Neural cell (in vitro differentiated cells): ENCODE measurements at regions not wholly inside any gene's neighbourhood (a gene's known extent, or its start where the extent isn't known, plus 50 kb on each side); places are given as distances from the start of the nearest gene placed in this dataset.

Experiments
- H2AFZ ChIP-seq: fragments of 200-600, 300-800 bp; sonication (generic), shearing (Covaris generic); 2 replicates; pipeline ENCODE4 v1.6.0; 2014; ENCODE audit warnings: low read depth, mild to moderate bottlenecking, antibody characterized with exemption, low read length, moderate library complexity
- H3F3A ChIP-seq: fragments of 200-600 bp; shearing (Covaris generic); 2 replicates; pipeline ENCODE4 v1.6.1; 2016; ENCODE audit warnings: mild to moderate bottlenecking, moderate library complexity, mixed read lengths, antibody characterized with exemption, low read length; ENCODE audit not compliant: insufficient read depth, poor library complexity, severe bottlenecking
- H3K27ac ChIP-seq: fragments of 200-600, 300-800 bp; sonication (generic), shearing (Covaris generic); 2 replicates; pipeline ENCODE4 v1.5.1; 2014; ENCODE audit warnings: mild to moderate bottlenecking, low read length, moderate library complexity
- H3K27me3 ChIP-seq: fragments of 300-800, 200-600 bp; sonication (generic), shearing (Covaris generic); 2 replicates; pipeline ENCODE4 v1.6.0; 2014; ENCODE audit warnings: mild to moderate bottlenecking, low read depth, low read length, moderate library complexity; ENCODE audit not compliant: insufficient read depth
- H3K36me3 ChIP-seq: fragments of 300-800, 200-600 bp; sonication (generic), shearing (Covaris generic); 2 replicates; pipeline ENCODE4 v1.5.1; 2014; ENCODE audit warnings: mild to moderate bottlenecking, antibody characterized with exemption, low read length, moderate library complexity; ENCODE audit not compliant: insufficient read depth
- H3K4me2 ChIP-seq: fragments of 300-800, 200-600 bp; sonication (generic), shearing (Covaris generic); 2 replicates; pipeline ENCODE4 v1.6.0; 2014; ENCODE audit warnings: mild to moderate bottlenecking, low read length
- H3K4me3 ChIP-seq: fragments of 300-800, 200-600 bp; sonication (generic), shearing (Covaris generic); 2 replicates; pipeline ENCODE4 v1.5.1; 2014; ENCODE audit warnings: mild to moderate bottlenecking, low read length, moderate library complexity
- H3K79me2 ChIP-seq: fragments of 200-600 bp; shearing (Covaris generic); replicated peaks from 2 replicates; pipeline ENCODE4 v1.6.0; 2014; ENCODE audit warnings: mild to moderate bottlenecking, low read length, moderate library complexity; ENCODE audit not compliant: insufficient read depth
- H3K9ac ChIP-seq: fragments of 300-800, 200-600 bp; sonication (generic), shearing (Covaris generic); 2 replicates; pipeline ENCODE4 v1.6.1; 2016; ENCODE audit warnings: mild to moderate bottlenecking, low read length, mixed read lengths
- H3K9me2 ChIP-seq: fragments of 200-600 bp; shearing (Covaris generic); 2 replicates; pipeline ENCODE4 v1.6.1; 2016; ENCODE audit warnings: mild to moderate bottlenecking, low read length, mixed read lengths; ENCODE audit not compliant: insufficient read depth
- H3K9me3 ChIP-seq: fragments of 200-600, 300-800 bp; sonication (generic), shearing (Covaris generic); 2 replicates; pipeline ENCODE4 v1.6.1; 2016; ENCODE audit warnings: mild to moderate bottlenecking, mixed run types, low read length, moderate library complexity, mixed read lengths
- H4K20me1 ChIP-seq: fragments of 200-600 bp; shearing (Covaris generic); 2 replicates; pipeline ENCODE4 v1.6.1; 2016; ENCODE audit warnings: mild to moderate bottlenecking, mixed run types; ENCODE audit not compliant: insufficient read depth
- CTCF ChIP-seq: fragments of 450-650 bp; IDR thresholded peaks from 2 replicates; pipeline ENCODE4 v1.5.1; 2014; ENCODE audit warnings: antibody characterized with exemption, mild to moderate bottlenecking, moderate library complexity; ENCODE audit not compliant: poor library complexity, severe bottlenecking
- EP300 ChIP-seq: fragments of 450-650 bp; conservative IDR thresholded peaks from 2 replicates; pipeline ENCODE4 v1.6.1; 2014; ENCODE audit warnings: antibody characterized with exemption, mild to moderate bottlenecking, moderate library complexity; ENCODE audit not compliant: poor library complexity, severe bottlenecking
- EZH2 ChIP-seq: fragments of 200-600, 300-800 bp; shearing (Covaris generic), sonication (generic); IDR thresholded peaks from 2 replicates; pipeline ENCODE4 v1.6.1; 2014; ENCODE audit warnings: antibody characterized with exemption, low read length, borderline replicate concordance, mild to moderate bottlenecking; ENCODE audit not compliant: insufficient read depth, poor library complexity, severe bottlenecking
- MXI1 ChIP-seq: fragments of 450-650 bp; conservative IDR thresholded peaks from 2 replicates; pipeline ENCODE4 v1.6.1; 2014; ENCODE audit warnings: antibody characterized with exemption, mild to moderate bottlenecking; ENCODE audit not compliant: poor library complexity, severe bottlenecking
- POLR2AphosphoS5 ChIP-seq: IDR thresholded peaks from 2 replicates; pipeline ENCODE4 v1.6.1; 2012
- RAD21 ChIP-seq: fragments of 450-650 bp; conservative IDR thresholded peaks from 2 replicates; pipeline ENCODE4 v1.6.1; 2014; ENCODE audit warnings: antibody characterized with exemption, mild to moderate bottlenecking, moderate library complexity
- REST ChIP-seq: IDR thresholded peaks from 2 replicates; pipeline ENCODE4 v1.6.1; 2012; ENCODE audit warnings: borderline replicate concordance
- SMC3 ChIP-seq: fragments of 450-650 bp; conservative IDR thresholded peaks from 2 replicates; pipeline ENCODE4 v1.6.1; 2014; ENCODE audit warnings: antibody characterized with exemption, mild to moderate bottlenecking, moderate library complexity; ENCODE audit not compliant: poor library complexity
- TAF1 ChIP-seq: IDR thresholded peaks from 2 replicates; pipeline ENCODE4 v1.6.1; 2012; ENCODE audit warnings: low read depth

GRCh38 chr5:114018186-114018585 lies 343.7 kb upstream of the KCNN2 start:
- Histone ChIP-seq H3K4me3 (peak overlapping the region; percentile 4), H3K9me2 (no peaks in the 10 kb centered on the region), H3K36me3 (no peaks in the 10 kb centered on the region), H3K27me3 (no peaks in the 10 kb centered on the region), H3K9ac (no peak overlapping the region), H3K4me2 (no peak overlapping the region), H3F3A (no peaks in the 10 kb centered on the region), H3K27ac (peak overlapping the region; percentile 26), H3K79me2 (no peaks in the 10 kb centered on the region), H2AFZ (no peak overlapping the region), H4K20me1 (no peaks in the 10 kb centered on the region), H3K9me3 (no peaks in the 10 kb centered on the region)
- peak; percentile 72 for TF ChIP-seq CTCF
- TF ChIP-seq SMC3: peak; percentile 81
- peak; percentile 77 for TF ChIP-seq RAD21
- no peak for TF ChIP-seq EZH2
- TF ChIP-seq REST: peak; percentile 39
- no peak for TF ChIP-seq TAF1
- peak; percentile 46 for TF ChIP-seq EP300
- no peak for TF ChIP-seq MXI1
- peak; percentile 29 for TF ChIP-seq POLR2AphosphoS5

GRCh38 chr5:114038756-114039155 lies 323.1 kb upstream of the KCNN2 start:
- Histone ChIP-seq H3K4me2 (no peak overlapping the region), H4K20me1 (no peaks in the 10 kb centered on the region)

More at GRCh38 chr5:114038756-114039155, 323.1 kb upstream of the KCNN2 start:
- no peaks in the 10 kb centered on the region for H3K27me3 ChIP-seq
- no peak overlapping the region for H3K27ac ChIP-seq
- H3F3A ChIP-seq: no peaks in the 10 kb centered on the region
- no peak overlapping the region for H3K4me3 ChIP-seq
- no peaks in the 10 kb centered on the region for H3K36me3 ChIP-seq
- TF ChIP-seq EP300: no peak
- no peak for TF ChIP-seq REST
- no peak for TF ChIP-seq RAD21
- no peak for TF ChIP-seq POLR2AphosphoS5
- TF ChIP-seq CTCF: no peak
- TF ChIP-seq SMC3: no peak
- TF ChIP-seq EZH2: no peak
- no peak for TF ChIP-seq MXI1
- H3K79me2 ChIP-seq: no peaks in the 10 kb centered on the region
- no peaks in the 10 kb centered on the region for H3K9me2 ChIP-seq
- no peak overlapping the region for H3K9ac ChIP-seq
- H3K9me3 ChIP-seq: no peaks in the 10 kb centered on the region
- H2AFZ ChIP-seq: no peak overlapping the region
